GM23338 (cell line): ENCODE measurements at regions not wholly inside any gene's neighbourhood (a gene's known extent, or its start where the extent isn't known, plus 50 kb on each side); places are given as distances from the start of the nearest gene placed in this dataset.

Experiments
- ATAC-seq: fragments of 200-7000 bp; cut with Tn5 transposase; 3 replicates; pipeline ENCODE4 v1.9.1; 2020
- DNase-seq: peaks from one replicate; pipeline ENCODE4 v3.0.0-alpha.2; 2015; ENCODE audit warnings: low spot score
- H2AFZ ChIP-seq: fragments of 200-600 bp; sonication (generic); 2 replicates; pipeline ENCODE4 v1.8.0; 2016; ENCODE audit warnings: antibody characterized with exemption, mild to moderate bottlenecking, moderate library complexity
- H3F3A ChIP-seq: fragments of 200-600 bp; sonication (generic); replicated peaks from 2 replicates; pipeline ENCODE4 v1.8.0; 2017; ENCODE audit warnings: antibody characterized with exemption, mixed run types, low read depth
- H3K27ac ChIP-seq: fragments of 200-600 bp; sonication (generic); 2 replicates; pipeline ENCODE4 v1.6.1; 2016; ENCODE audit warnings: low read depth
- H3K27me3 ChIP-seq: fragments of 200-600 bp; sonication (generic); 2 replicates; pipeline ENCODE4 v1.8.0; 2016; ENCODE audit warnings: mild to moderate bottlenecking, mixed run types, moderate library complexity; ENCODE audit not compliant: insufficient read depth
- H3K36me3 ChIP-seq: fragments of 200-600 bp; sonication (generic); 2 replicates; pipeline ENCODE4 v1.8.0; 2016; ENCODE audit warnings: mild to moderate bottlenecking; ENCODE audit not compliant: insufficient read depth
- H3K4me1 ChIP-seq: fragments of 200-600 bp; sonication (generic); 2 replicates; pipeline ENCODE4 v1.8.0; 2016; ENCODE audit warnings: mild to moderate bottlenecking, moderate library complexity; ENCODE audit not compliant: insufficient read depth
- H3K4me2 ChIP-seq: fragments of 200-600 bp; sonication (generic); 2 replicates; pipeline ENCODE4 v1.7.1; 2017; ENCODE audit warnings: mixed run types
- H3K4me3 ChIP-seq: fragments of 200-600 bp; sonication (generic); 2 replicates; pipeline ENCODE4 v1.6.1; 2016; ENCODE audit warnings: mixed run types
- H3K79me2 ChIP-seq: fragments of 200-600 bp; sonication (generic); replicated peaks from 2 replicates; pipeline ENCODE4 v1.8.0; 2017; ENCODE audit warnings: mild to moderate bottlenecking; ENCODE audit not compliant: insufficient read depth
- H3K9me2 ChIP-seq: fragments of 200-600 bp; sonication (generic); 2 replicates; pipeline ENCODE4 v1.8.0; 2017; ENCODE audit not compliant: insufficient read depth
- H4K20me1 ChIP-seq: fragments of 200-600 bp; sonication (generic); replicated peaks from 2 replicates; pipeline ENCODE4 v1.8.0; 2017; ENCODE audit warnings: mild to moderate bottlenecking; ENCODE audit not compliant: insufficient read depth
- H3K27ac Mint-ChIP-seq: 2 replicates; pipeline ENCODE4 v1.8.0; 2020; ENCODE audit warnings: inconsistent platforms, mild to moderate bottlenecking, moderate library complexity, mixed read lengths
- H3K27me3 Mint-ChIP-seq: 3 replicates; pipeline ENCODE4 v1.8.0; 2022; ENCODE audit warnings: low read depth, mild to moderate bottlenecking, moderate library complexity, mixed read lengths, inconsistent platforms; ENCODE audit not compliant: insufficient read depth, poor library complexity
- H3K36me3 Mint-ChIP-seq: 3 replicates; pipeline ENCODE4 v1.8.0; 2021; ENCODE audit warnings: low read depth, mild to moderate bottlenecking, inconsistent platforms, moderate library complexity, mixed read lengths
- H3K4me1 Mint-ChIP-seq: 3 replicates; pipeline ENCODE4 v1.8.0; 2020; ENCODE audit warnings: mild to moderate bottlenecking, inconsistent platforms, mixed read lengths
- H3K4me3 Mint-ChIP-seq: 3 replicates; pipeline ENCODE4 v1.8.0; 2021; ENCODE audit warnings: moderate library complexity, mild to moderate bottlenecking, inconsistent platforms, mixed read lengths
- H3K9me3 Mint-ChIP-seq: 3 replicates; pipeline ENCODE4 v1.8.0; 2020; ENCODE audit warnings: moderate library complexity, mild to moderate bottlenecking, inconsistent platforms, mixed read lengths
- CREB1 ChIP-seq: fragments of 250-450 bp; sonication (Bioruptor Pico); IDR thresholded peaks from 2 replicates; pipeline ENCODE4 v1.5.0; 2020; ENCODE audit warnings: low read depth, mild to moderate bottlenecking, moderate library complexity
- EZH2 ChIP-seq: fragments of 200-600 bp; sonication (generic); IDR thresholded peaks from one replicate; pipeline ENCODE4 v1.8.0; 2017; ENCODE audit warnings: antibody characterized with exemption, mild to moderate bottlenecking, low read depth; ENCODE audit not compliant: unreplicated experiment
- EZH2phosphoT487 ChIP-seq: fragments of 200-600 bp; sonication (generic); IDR thresholded peaks from one replicate; pipeline ENCODE4 v1.8.1; 2018; ENCODE audit warnings: antibody characterized with exemption; ENCODE audit not compliant: unreplicated experiment
- JUNB ChIP-seq: IDR thresholded peaks from one replicate; pipeline ENCODE4 v1.6.1; 2016; ENCODE audit warnings: antibody characterized with exemption; ENCODE audit not compliant: unreplicated experiment
- NANOG ChIP-seq: IDR thresholded peaks from 2 replicates; pipeline ENCODE4 v1.6.1; 2016; ENCODE audit warnings: antibody characterized with exemption, borderline replicate concordance
- POLR2AphosphoS5 ChIP-seq: IDR thresholded peaks from 2 replicates; pipeline ENCODE4 v1.6.1; 2016; ENCODE audit warnings: antibody characterized with exemption, low read depth
- STAT1 ChIP-seq: IDR thresholded peaks from one replicate; pipeline ENCODE4 v1.6.1; 2016; ENCODE audit warnings: antibody characterized with exemption; ENCODE audit not compliant: unreplicated experiment
- ZNF114 ChIP-seq: fragments of 250-450 bp; sonication (Bioruptor Pico); IDR thresholded peaks from 2 replicates; pipeline ENCODE4 v1.5.0; 2020; ENCODE audit warnings: mild to moderate bottlenecking, moderate library complexity
- ZNF331 ChIP-seq: fragments of 250-450 bp; sonication (Bioruptor Pico); IDR thresholded peaks from 2 replicates; pipeline ENCODE4 v1.5.0; 2020; ENCODE audit warnings: low read depth, mild to moderate bottlenecking, moderate library complexity
- TF ChIP-seq, protein P1 (sequence below): IDR thresholded peaks from one replicate; pipeline ENCODE4 v1.6.1; 2018; ENCODE audit warnings: antibody characterized with exemption; ENCODE audit not compliant: unreplicated experiment
- TF ChIP-seq, protein P2 (sequence below): fragments of 250-450 bp; sonication (Bioruptor Pico); IDR thresholded peaks from 2 replicates; pipeline ENCODE4 v1.5.0; 2020; ENCODE audit warnings: mild to moderate bottlenecking, moderate library complexity
- TF ChIP-seq, protein P3 (sequence below), 2 experiments: fragments of 200-600 bp in 1 of 2; sonication (generic) in 1 of 2; conservative IDR thresholded peaks; 2 replicates each; pipeline versions ENCODE4 v1.5.1 to v1.6.1; 2016 to 2017; ENCODE audit warnings: antibody characterized with exemption in 2 of 2, low read depth in 2 of 2, mild to moderate bottlenecking in 2 of 2, moderate library complexity in 1 of 2
- TF ChIP-seq, protein P4 (sequence below): IDR thresholded peaks from 2 replicates; pipeline ENCODE4 v1.6.1; 2016; ENCODE audit warnings: antibody characterized with exemption

DNA sequence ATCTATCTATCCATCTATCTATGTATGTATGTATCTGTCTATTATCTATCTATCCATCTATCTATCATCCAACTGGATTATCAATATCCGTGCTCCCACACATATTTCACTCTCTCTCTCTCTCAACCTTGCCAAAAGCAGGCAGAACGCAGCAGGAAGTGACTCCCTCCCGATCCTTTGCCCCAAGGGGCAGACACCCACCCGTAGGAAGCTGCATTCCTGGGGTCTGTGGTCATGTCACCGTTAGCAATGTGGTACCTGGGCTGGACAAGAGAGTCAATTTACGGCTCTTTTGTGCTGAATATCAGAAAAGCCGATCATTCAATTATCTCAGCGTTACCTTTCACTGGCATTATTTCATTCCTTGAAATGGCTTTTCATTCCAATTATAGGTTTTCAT, 119.6 kb upstream of the PPP2R3B start:
- Mint-ChIP-seq H3K27me3 (peaks cover 12% of the 10 kb centered on the region), H3K27ac (no peak overlapping the region), H3K36me3 (peaks cover 40% of the 10 kb centered on the region), H3K4me1 (no peaks in the 10 kb centered on the region; the same call in 2 of the 3 replicates), H3K9me3 (peaks cover 84% of the 10 kb centered on the region), H3K4me3 (no peak overlapping the region)
- no peaks in the 10 kb centered on the region for H4K20me1 ChIP-seq
- ATAC-seq (no peak), DNase-seq (no peak)
- H3K9me2 ChIP-seq = no peaks in the 10 kb centered on the region
- H3K4me1 ChIP-seq = no peaks in the 10 kb centered on the region
- no peaks in the 10 kb centered on the region for H3K36me3 ChIP-seq
- TF ChIP-seq STAT1 = no peak
- TF ChIP-seq, protein P1, sequence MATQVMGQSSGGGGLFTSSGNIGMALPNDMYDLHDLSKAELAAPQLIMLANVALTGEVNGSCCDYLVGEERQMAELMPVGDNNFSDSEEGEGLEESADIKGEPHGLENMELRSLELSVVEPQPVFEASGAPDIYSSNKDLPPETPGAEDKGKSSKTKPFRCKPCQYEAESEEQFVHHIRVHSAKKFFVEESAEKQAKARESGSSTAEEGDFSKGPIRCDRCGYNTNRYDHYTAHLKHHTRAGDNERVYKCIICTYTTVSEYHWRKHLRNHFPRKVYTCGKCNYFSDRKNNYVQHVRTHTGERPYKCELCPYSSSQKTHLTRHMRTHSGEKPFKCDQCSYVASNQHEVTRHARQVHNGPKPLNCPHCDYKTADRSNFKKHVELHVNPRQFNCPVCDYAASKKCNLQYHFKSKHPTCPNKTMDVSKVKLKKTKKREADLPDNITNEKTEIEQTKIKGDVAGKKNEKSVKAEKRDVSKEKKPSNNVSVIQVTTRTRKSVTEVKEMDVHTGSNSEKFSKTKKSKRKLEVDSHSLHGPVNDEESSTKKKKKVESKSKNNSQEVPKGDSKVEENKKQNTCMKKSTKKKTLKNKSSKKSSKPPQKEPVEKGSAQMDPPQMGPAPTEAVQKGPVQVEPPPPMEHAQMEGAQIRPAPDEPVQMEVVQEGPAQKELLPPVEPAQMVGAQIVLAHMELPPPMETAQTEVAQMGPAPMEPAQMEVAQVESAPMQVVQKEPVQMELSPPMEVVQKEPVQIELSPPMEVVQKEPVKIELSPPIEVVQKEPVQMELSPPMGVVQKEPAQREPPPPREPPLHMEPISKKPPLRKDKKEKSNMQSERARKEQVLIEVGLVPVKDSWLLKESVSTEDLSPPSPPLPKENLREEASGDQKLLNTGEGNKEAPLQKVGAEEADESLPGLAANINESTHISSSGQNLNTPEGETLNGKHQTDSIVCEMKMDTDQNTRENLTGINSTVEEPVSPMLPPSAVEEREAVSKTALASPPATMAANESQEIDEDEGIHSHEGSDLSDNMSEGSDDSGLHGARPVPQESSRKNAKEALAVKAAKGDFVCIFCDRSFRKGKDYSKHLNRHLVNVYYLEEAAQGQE = no peak
- TF ChIP-seq ZNF331 (CRISPR knock-in tag) = no peak
- no peak for TF ChIP-seq CREB1
- no peak for TF ChIP-seq NANOG
- no peak for TF ChIP-seq POLR2AphosphoS5
- TF ChIP-seq, protein P2, sequence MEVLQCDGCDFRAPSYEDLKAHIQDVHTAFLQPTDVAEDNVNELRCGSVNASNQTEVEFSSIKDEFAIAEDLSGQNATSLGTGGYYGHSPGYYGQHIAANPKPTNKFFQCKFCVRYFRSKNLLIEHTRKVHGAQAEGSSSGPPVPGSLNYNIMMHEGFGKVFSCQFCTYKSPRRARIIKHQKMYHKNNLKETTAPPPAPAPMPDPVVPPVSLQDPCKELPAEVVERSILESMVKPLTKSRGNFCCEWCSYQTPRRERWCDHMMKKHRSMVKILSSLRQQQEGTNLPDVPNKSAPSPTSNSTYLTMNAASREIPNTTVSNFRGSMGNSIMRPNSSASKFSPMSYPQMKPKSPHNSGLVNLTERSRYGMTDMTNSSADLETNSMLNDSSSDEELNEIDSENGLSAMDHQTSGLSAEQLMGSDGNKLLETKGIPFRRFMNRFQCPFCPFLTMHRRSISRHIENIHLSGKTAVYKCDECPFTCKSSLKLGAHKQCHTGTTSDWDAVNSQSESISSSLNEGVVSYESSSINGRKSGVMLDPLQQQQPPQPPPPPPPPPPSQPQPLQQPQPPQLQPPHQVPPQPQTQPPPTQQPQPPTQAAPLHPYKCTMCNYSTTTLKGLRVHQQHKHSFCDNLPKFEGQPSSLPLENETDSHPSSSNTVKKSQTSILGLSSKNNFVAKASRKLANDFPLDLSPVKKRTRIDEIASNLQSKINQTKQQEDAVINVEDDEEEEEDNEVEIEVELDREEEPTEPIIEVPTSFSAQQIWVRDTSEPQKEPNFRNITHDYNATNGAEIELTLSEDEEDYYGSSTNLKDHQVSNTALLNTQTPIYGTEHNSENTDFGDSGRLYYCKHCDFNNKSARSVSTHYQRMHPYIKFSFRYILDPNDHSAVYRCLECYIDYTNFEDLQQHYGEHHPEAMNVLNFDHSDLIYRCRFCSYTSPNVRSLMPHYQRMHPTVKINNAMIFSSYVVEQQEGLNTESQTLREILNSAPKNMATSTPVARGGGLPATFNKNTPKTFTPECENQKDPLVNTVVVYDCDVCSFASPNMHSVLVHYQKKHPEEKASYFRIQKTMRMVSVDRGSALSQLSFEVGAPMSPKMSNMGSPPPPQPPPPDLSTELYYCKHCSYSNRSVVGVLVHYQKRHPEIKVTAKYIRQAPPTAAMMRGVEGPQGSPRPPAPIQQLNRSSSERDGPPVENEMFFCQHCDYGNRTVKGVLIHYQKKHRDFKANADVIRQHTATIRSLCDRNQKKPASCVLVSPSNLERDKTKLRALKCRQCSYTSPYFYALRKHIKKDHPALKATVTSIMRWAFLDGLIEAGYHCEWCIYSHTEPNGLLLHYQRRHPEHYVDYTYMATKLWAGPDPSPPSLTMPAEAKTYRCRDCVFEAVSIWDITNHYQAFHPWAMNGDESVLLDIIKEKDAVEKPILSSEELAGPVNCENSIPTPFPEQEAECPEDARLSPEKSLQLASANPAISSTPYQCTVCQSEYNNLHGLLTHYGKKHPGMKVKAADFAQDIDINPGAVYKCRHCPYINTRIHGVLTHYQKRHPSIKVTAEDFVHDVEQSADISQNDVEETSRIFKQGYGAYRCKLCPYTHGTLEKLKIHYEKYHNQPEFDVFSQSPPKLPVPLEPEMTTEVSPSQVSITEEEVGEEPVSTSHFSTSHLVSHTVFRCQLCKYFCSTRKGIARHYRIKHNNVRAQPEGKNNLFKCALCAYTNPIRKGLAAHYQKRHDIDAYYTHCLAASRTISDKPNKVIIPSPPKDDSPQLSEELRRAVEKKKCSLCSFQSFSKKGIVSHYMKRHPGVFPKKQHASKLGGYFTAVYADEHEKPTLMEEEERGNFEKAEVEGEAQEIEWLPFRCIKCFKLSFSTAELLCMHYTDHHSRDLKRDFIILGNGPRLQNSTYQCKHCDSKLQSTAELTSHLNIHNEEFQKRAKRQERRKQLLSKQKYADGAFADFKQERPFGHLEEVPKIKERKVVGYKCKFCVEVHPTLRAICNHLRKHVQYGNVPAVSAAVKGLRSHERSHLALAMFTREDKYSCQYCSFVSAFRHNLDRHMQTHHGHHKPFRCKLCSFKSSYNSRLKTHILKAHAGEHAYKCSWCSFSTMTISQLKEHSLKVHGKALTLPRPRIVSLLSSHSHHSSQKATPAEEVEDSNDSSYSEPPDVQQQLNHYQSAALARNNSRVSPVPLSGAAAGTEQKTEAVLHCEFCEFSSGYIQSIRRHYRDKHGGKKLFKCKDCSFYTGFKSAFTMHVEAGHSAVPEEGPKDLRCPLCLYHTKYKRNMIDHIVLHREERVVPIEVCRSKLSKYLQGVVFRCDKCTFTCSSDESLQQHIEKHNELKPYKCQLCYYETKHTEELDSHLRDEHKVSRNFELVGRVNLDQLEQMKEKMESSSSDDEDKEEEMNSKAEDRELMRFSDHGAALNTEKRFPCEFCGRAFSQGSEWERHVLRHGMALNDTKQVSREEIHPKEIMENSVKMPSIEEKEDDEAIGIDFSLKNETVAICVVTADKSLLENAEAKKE (CRISPR knock-in tag) = no peak
- TF ChIP-seq EZH2phosphoT487 = no peak
- no peak for TF ChIP-seq ZNF114 (CRISPR knock-in tag)
- TF ChIP-seq, protein P3, sequence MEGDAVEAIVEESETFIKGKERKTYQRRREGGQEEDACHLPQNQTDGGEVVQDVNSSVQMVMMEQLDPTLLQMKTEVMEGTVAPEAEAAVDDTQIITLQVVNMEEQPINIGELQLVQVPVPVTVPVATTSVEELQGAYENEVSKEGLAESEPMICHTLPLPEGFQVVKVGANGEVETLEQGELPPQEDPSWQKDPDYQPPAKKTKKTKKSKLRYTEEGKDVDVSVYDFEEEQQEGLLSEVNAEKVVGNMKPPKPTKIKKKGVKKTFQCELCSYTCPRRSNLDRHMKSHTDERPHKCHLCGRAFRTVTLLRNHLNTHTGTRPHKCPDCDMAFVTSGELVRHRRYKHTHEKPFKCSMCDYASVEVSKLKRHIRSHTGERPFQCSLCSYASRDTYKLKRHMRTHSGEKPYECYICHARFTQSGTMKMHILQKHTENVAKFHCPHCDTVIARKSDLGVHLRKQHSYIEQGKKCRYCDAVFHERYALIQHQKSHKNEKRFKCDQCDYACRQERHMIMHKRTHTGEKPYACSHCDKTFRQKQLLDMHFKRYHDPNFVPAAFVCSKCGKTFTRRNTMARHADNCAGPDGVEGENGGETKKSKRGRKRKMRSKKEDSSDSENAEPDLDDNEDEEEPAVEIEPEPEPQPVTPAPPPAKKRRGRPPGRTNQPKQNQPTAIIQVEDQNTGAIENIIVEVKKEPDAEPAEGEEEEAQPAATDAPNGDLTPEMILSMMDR (conservative IDR thresholded peaks at IDR 0.05; ENCODE audit: low read depth in 2 of 2) = no peak
- TF ChIP-seq, protein P4, sequence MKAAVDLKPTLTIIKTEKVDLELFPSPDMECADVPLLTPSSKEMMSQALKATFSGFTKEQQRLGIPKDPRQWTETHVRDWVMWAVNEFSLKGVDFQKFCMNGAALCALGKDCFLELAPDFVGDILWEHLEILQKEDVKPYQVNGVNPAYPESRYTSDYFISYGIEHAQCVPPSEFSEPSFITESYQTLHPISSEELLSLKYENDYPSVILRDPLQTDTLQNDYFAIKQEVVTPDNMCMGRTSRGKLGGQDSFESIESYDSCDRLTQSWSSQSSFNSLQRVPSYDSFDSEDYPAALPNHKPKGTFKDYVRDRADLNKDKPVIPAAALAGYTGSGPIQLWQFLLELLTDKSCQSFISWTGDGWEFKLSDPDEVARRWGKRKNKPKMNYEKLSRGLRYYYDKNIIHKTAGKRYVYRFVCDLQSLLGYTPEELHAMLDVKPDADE = no peak
- no peak for TF ChIP-seq EZH2
- no peak for TF ChIP-seq JUNB
- no peak overlapping the region for H3K4me2 ChIP-seq
- H3K27me3 ChIP-seq = peaks cover 13% of the 10 kb centered on the region; the same call in 1 of the 2 replicates
- H3F3A ChIP-seq = peaks cover 9% of the 10 kb centered on the region; the same call in 1 of the 2 replicates
- H3K4me3 ChIP-seq = no peak overlapping the region
- no peaks in the 10 kb centered on the region for H3K79me2 ChIP-seq
- H3K27ac ChIP-seq = no peak overlapping the region
- no peak overlapping the region for H2AFZ ChIP-seq
